Colonic mucosa (tissue), 4 donors: ENCODE measurements at regions not wholly inside any gene's neighbourhood (a gene's known extent, or its start where the extent isn't known, plus 50 kb on each side); places are given as distances from the start of the nearest gene placed in this dataset.

Experiments used
- DNase-seq: peaks from one replicate; pipeline ENCODE4 v3.0.0-alpha.2; 2020
- H3K27ac ChIP-seq: fragments of 200-600 bp; one replicate; pipeline ENCODE4 v1.8.0; 2021
- H3K27me3 ChIP-seq: fragments of 200-600 bp; one replicate; pipeline ENCODE4 v1.8.0; 2021
- H3K36me3 ChIP-seq: fragments of 200-600 bp; one replicate; pipeline ENCODE4 v1.8.0; 2021
- H3K4me1 ChIP-seq: fragments of 200-600 bp; one replicate; pipeline ENCODE4 v1.8.0; 2021; ENCODE audit warnings: mild to moderate bottlenecking
- H3K4me3 ChIP-seq: fragments of 200-600 bp; one replicate; pipeline ENCODE4 v1.8.0; 2021
- H3K9ac ChIP-seq, 2 donors: one replicate each; pipeline ENCODE4 v1.7.0; 2013; ENCODE audit warnings: control low read depth in 2 of 2, low read depth in 2 of 2, low read length in 2 of 2
- H3K9me3 ChIP-seq: fragments of 200-600 bp; one replicate; pipeline ENCODE4 v1.8.0; 2021
- CTCF ChIP-seq: fragments of 200-600 bp; IDR thresholded peaks from one replicate; pipeline ENCODE4 v1.8.0; 2022; ENCODE audit warnings: antibody characterized with exemption, mild to moderate bottlenecking
- intact Hi-C: fragments of 100-400 bp; cut with DNase I; formaldehyde crosslinking; loops from one replicate; pipeline ENCODE4 v1.14.1; 2022
- donor health status: healthy.
- donor health status: DM: no; HTN: no; CAD: no.
- donor health status: DM: no; HTN: no; CAD: no.

GRCh38 chr2:57156231-57156924 lies 890.2 kb upstream of the VRK2 start:
- Histone ChIP-seq H3K27me3 (no peaks in the 10 kb centered on the region), H3K36me3 (no peaks in the 10 kb centered on the region), H3K9ac (no peak overlapping the region), H3K4me1 (no peaks in the 10 kb centered on the region), H3K9me3 (no peaks in the 10 kb centered on the region), H3K4me3 (no peak overlapping the region), H3K27ac (no peak overlapping the region)
- no peak for TF ChIP-seq CTCF
- intact Hi-C loops: no loop called here
- DNase-seq: no peak

- Histone ChIP-seq H3K36me3 (no peaks in the 10 kb centered on the region), H3K27ac (no peak overlapping the region), H3K9me3 (no peaks in the 10 kb centered on the region), H3K4me3 (no peak overlapping the region), H3K9ac (no peak overlapping the region), H3K27me3 (no peaks in the 10 kb centered on the region), H3K4me1 (no peaks in the 10 kb centered on the region)
- intact Hi-C loops: no loop called here
- no peak for DNase-seq
- TF ChIP-seq CTCF: no peak
Observed at GRCh38 chr2:57160976-57161375, 885.6 kb upstream of the VRK2 start.

- no peaks in the 10 kb centered on the region for H3K36me3 ChIP-seq
- no peaks in the 10 kb centered on the region for H3K9me3 ChIP-seq
- H3K27me3 ChIP-seq: no peaks in the 10 kb centered on the region
- no peak for DNase-seq
- no peak for TF ChIP-seq CTCF
- no peaks in the 10 kb centered on the region for H3K4me1 ChIP-seq
- H3K4me3 ChIP-seq: no peak overlapping the region
- no peak overlapping the region for H3K9ac ChIP-seq
- intact Hi-C loops: no loop called here
- no peak overlapping the region for H3K27ac ChIP-seq
Observed at GRCh38 chr2:57177176-57177575, 869.4 kb upstream of the VRK2 start.

DNA sequence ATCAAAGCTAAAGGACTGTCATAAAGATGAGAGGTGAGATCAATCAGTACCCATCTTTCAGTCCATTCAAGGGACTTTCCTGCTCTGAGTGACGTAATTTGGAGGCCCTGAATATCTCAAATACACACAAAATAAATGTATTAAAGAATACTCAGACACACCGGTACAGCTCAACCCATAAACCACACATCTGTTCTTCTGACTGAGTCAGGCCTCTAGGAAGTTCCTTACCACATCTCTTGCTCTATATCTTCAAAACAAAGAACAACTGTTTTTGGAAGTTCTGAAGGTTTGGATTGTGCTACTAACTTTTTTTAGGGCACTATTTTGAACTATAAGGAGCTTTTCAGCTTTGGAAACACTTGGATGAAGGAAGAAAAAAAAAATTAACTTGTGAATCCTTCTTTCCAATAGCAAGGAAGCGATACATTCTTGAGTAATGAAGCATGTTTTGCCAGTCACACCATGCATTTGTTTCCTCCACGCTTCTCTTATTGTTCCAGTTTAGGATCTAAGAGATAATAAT lies 866.5 kb upstream of the VRK2 start:
- H3K27me3 ChIP-seq: no peaks in the 10 kb centered on the region
- no peaks in the 10 kb centered on the region for H3K4me1 ChIP-seq
- H3K27ac ChIP-seq: no peak overlapping the region
- intact Hi-C loops: no loop called here
- H3K36me3 ChIP-seq: no peaks in the 10 kb centered on the region
- no peak overlapping the region for H3K9ac ChIP-seq
- TF ChIP-seq CTCF: no peak
- H3K9me3 ChIP-seq: no peaks in the 10 kb centered on the region
- no peak for DNase-seq
- H3K4me3 ChIP-seq: no peak overlapping the region

- Histone ChIP-seq H3K9me3 (no peaks in the 10 kb centered on the region), H3K27ac (no peak overlapping the region), H3K9ac (no peak overlapping the region), H3K36me3 (no peaks in the 10 kb centered on the region), H3K27me3 (no peaks in the 10 kb centered on the region), H3K4me3 (no peak overlapping the region), H3K4me1 (no peaks in the 10 kb centered on the region)
- intact Hi-C loops: no loop called here
- DNase-seq: no peak
- TF ChIP-seq CTCF: no peak
Observed at GRCh38 chr2:57180678-57181077, 865.9 kb upstream of the VRK2 start.
